EH (cell line): ENCODE measurements at regions not wholly inside any gene's neighbourhood (a gene's known extent, or its start where the extent isn't known, plus 50 kb on each side); places are given as distances from the start of the nearest gene placed in this dataset.

ENCODE experiments used
- DNase-seq: peaks from one replicate; pipeline ENCODE4 v3.0.0-alpha.2; 2015; ENCODE audit warnings: low read depth

- DNase-seq = no peak
These were observed 171.4 kb downstream of the ZNF248 start for GRCh38 chr10:37685741-37686683.

GRCh38 chr10:37684765-37685164 lies 172.6 kb downstream of the ZNF248 start:
- no peak for DNase-seq

GRCh38 chr10:37682617-37683016 lies 174.8 kb downstream of the ZNF248 start:
- no peak for DNase-seq

GRCh38 chr10:37681617-37681999 lies 175.8 kb downstream of the ZNF248 start:
- DNase-seq = no peak

- no peak for DNase-seq
These were observed 176.4 kb downstream of the ZNF248 start for GRCh38 chr10:37680716-37681616.

GRCh38 chr10:37680243-37680683 lies 177.1 kb downstream of the ZNF248 start:
- DNase-seq = no peak

GRCh38 chr10:37679465-37679864 lies 177.9 kb downstream of the ZNF248 start:
- no peak for DNase-seq

- no peak for DNase-seq
These were observed 182.0 kb downstream of the ZNF248 start for GRCh38 chr10:37675449-37675848.

GRCh38 chr10:37671802-37672201 lies 185.6 kb downstream of the ZNF248 start:
- DNase-seq = no peak

GRCh38 chr10:37667736-37668135 lies 189.7 kb downstream of the ZNF248 start:
- no peak for DNase-seq

GRCh38 chr10:37654466-37654865 lies 202.9 kb downstream of the ZNF248 start:
- no peak for DNase-seq

- no peak for DNase-seq
These were observed 214.2 kb downstream of the ZNF248 start for GRCh38 chr10:37643187-37643586.

GRCh38 chr10:37640301-37640700 lies 217.1 kb downstream of the ZNF248 start:
- no peak for DNase-seq

GRCh38 chr10:37639200-37639599 lies 218.2 kb downstream of the ZNF248 start:
- DNase-seq = no peak

GRCh38 chr10:37638569-37638968 lies 218.8 kb downstream of the ZNF248 start:
- no peak for DNase-seq

- no peak for DNase-seq
These were observed 223.0 kb downstream of the ZNF248 start for GRCh38 chr10:37634351-37634880.

GRCh38 chr10:37632641-37633040 lies 224.8 kb downstream of the ZNF248 start:
- DNase-seq = no peak

GRCh38 chr10:37623506-37623905 lies 233.9 kb downstream of the ZNF248 start:
- no peak for DNase-seq

GRCh38 chr10:37619336-37619735 lies 238.1 kb downstream of the ZNF248 start:
- DNase-seq = no peak

GRCh38 chr10:37588299-37588698 lies 269.1 kb downstream of the ZNF248 start:
- no peak for DNase-seq

GRCh38 chr10:37584643-37585042 lies 272.8 kb downstream of the ZNF248 start:
- no peak for DNase-seq

GRCh38 chr10:37582237-37582636 lies 275.2 kb downstream of the ZNF248 start:
- no peak for DNase-seq

GRCh38 chr10:37576154-37576553 lies 281.3 kb downstream of the ZNF248 start:
- no peak for DNase-seq
